K562 (cell line): ENCODE measurements at regions not wholly inside any gene's neighbourhood (a gene's known extent, or its start where the extent isn't known, plus 50 kb on each side); places are given as distances from the start of the nearest gene placed in this dataset.

ENCODE experiments used
- ATAC-seq: fragments of 200-7000 bp; cut with Tn5 transposase; 3 replicates; pipeline ENCODE4 v1.9.1; 2020; ENCODE audit warnings: moderate library complexity
- BruUV-seq: library from RNA; stranded (reverse); fragments of 400-500 nt; replicated peaks from 2 replicates; lab custom pipeline; 2021; lab: Mats Ljungman, UMichigan
- CTCF ChIA-PET: fragments of 300-600 bp; formaldehyde crosslinking; extraction: SDS; loops from one replicate; lab custom pipeline; 2021; ENCODE audit warnings: low intra/inter-chr PET ratio; lab: Yijun Ruan, JAX
- POLR2A ChIA-PET: fragments of 300-600, 350-650 bp; sonication (Branson Sonifier 250); formaldehyde crosslinking; extraction: SDS; loops from one replicate; lab custom pipeline; 2021; ENCODE audit warnings: antibody characterized with exemption, inconsistent platforms; lab: Yijun Ruan, JAX
- DNase-seq, 4 experiments: peaks; one replicate each; pipeline versions ENCODE4 v3.0.0 to v3.0.0-alpha.2; 2011 to 2018; ENCODE audit warnings: low spot score in 3 of 4, mixed read lengths in 3 of 4; ENCODE audit errors: extremely low read depth in 1 of 4
- FAIRE-seq: peaks from 2 replicates; lab custom pipeline; 2011; peaks lifted over from hg19 to GRCh38; lab: Jason Lieb, UNC
- H2AFZ ChIP-seq: 2 replicates; pipeline ENCODE4 v1.6.0; 2011; ENCODE audit warnings: low read depth, low read length, control low read depth, inconsistent platforms
- H3K27ac ChIP-seq: fragments of 200-600 bp; 3 replicates; pipeline ENCODE4 v1.8.0; 2011; ENCODE audit warnings: low read depth, mild to moderate bottlenecking, control low read depth, inconsistent platforms, low read length, moderate library complexity, mixed read lengths; ENCODE audit errors: extremely low read depth
- H3K27me3 ChIP-seq, 2 experiments: fragments of 300-600 bp in 1 of 2; 2 replicates in 1 of 2; 3 replicates in 1 of 2; pipeline versions ENCODE4 v1.6.0 to v1.8.0; 2011; ENCODE audit warnings: inconsistent platforms in 2 of 2, low read length in 2 of 2, mild to moderate bottlenecking in 1 of 2, mixed read lengths in 1 of 2, moderate library complexity in 1 of 2; ENCODE audit not compliant: control insufficient read depth in 2 of 2, insufficient read depth in 2 of 2
- H3K36me3 ChIP-seq: fragments of 300-600 bp; 3 replicates; pipeline ENCODE4 v1.8.0; 2011; ENCODE audit warnings: mild to moderate bottlenecking, low read length, inconsistent platforms; ENCODE audit not compliant: control insufficient read depth, insufficient read depth
- H3K4me1 ChIP-seq, 2 experiments: fragments of 200-600 bp in 1 of 2; replicated peaks in 1 of 2; 2 replicates in 1 of 2; 3 replicates in 1 of 2; pipeline versions ENCODE4 v1.5.1 to v1.8.0; 2011; ENCODE audit warnings: inconsistent platforms in 2 of 2, low read length in 2 of 2, mild to moderate bottlenecking in 1 of 2, mixed read lengths in 1 of 2, moderate library complexity in 1 of 2; ENCODE audit not compliant: control insufficient read depth in 2 of 2, insufficient read depth in 2 of 2
- H3K4me2 ChIP-seq: 2 replicates; pipeline ENCODE4 v1.6.1; 2011; ENCODE audit warnings: low read length, control low read depth, inconsistent platforms, mixed read lengths; ENCODE audit not compliant: insufficient read depth
- H3K4me3 ChIP-seq: fragments of 200-600 bp; sonication (generic), shearing (Covaris generic); 2 replicates; pipeline ENCODE4 v1.5.1; 2016; ENCODE audit warnings: control low read depth, inconsistent platforms
- H3K79me2 ChIP-seq: fragments of 200-600 bp; 3 replicates; pipeline ENCODE4 v1.8.0; 2011; ENCODE audit warnings: low read length, inconsistent platforms; ENCODE audit not compliant: control insufficient read depth, insufficient read depth
- H3K9ac ChIP-seq, 2 experiments: 2 replicates each; pipeline versions ENCODE4 v1.6.0 to v1.6.1; 2011; ENCODE audit warnings: low read depth in 2 of 2, low read length in 2 of 2, control low read depth in 1 of 2, inconsistent platforms in 1 of 2, mild to moderate bottlenecking in 1 of 2, mixed read lengths in 1 of 2; ENCODE audit not compliant: insufficient read depth in 1 of 2
- H3K9me1 ChIP-seq: one replicate; pipeline ENCODE4 v1.6.0; 2011; ENCODE audit warnings: inconsistent platforms, mild to moderate bottlenecking, low read length, moderate library complexity; ENCODE audit not compliant: control insufficient read depth, insufficient read depth
- H3K9me3 ChIP-seq: replicated peaks from 2 replicates; pipeline ENCODE4 v1.5.1; 2011; ENCODE audit warnings: low read depth, low read length, inconsistent platforms; ENCODE audit not compliant: control insufficient read depth, insufficient read depth
- H4K20me1 ChIP-seq: replicated peaks from 2 replicates; pipeline ENCODE4 v1.6.1; 2011; ENCODE audit warnings: low read length, inconsistent platforms, mixed read lengths; ENCODE audit not compliant: control insufficient read depth, insufficient read depth
- MEIS2 ChIP-seq: fragments of 450-650 bp; IDR thresholded peaks from 2 replicates; pipeline ENCODE4 v1.6.1; 2014; ENCODE audit warnings: mild to moderate bottlenecking; ENCODE audit not compliant: partially characterized antibody
- SNIP1 ChIP-seq: fragments of 450-650 bp; IDR thresholded peaks from 2 replicates; pipeline ENCODE4 v1.7.1; 2017; ENCODE audit warnings: low read depth, mild to moderate bottlenecking
- ZNF134 ChIP-seq: fragments of 250-450 bp; sonication (Bioruptor Pico); conservative IDR thresholded peaks from 2 replicates; pipeline ENCODE4 v1.4.0; 2020
- WGBS: fragments of 100-300 bp; shearing (Covaris generic); methylation state at CpG from one replicate; pipeline ENCODE4 v1.1.6; 2016; ENCODE audit warnings: low coverage, mixed read lengths; ENCODE audit not compliant: insufficient coverage; ENCODE audit errors: missing lambda C conversion rate; 5-methylcytosine and 5-hydroxymethylcytosine counted together
- in situ Hi-C: fragments of 300-500 bp; cut with MboI; formaldehyde crosslinking; loops from 4 replicates; pipeline ENCODE4 v1.15.0; 2018; ENCODE audit warnings: inconsistent platforms, mixed read lengths
- intact Hi-C: fragments of 100-400 bp; cut with micrococcal nuclease; formaldehyde crosslinking; loops from 2 replicates; pipeline ENCODE4 v1.14.2; 2022
- TF ChIP-seq, protein P1 (sequence below), 2 experiments: IDR thresholded peaks in 1 of 2; conservative IDR thresholded peaks in 1 of 2; 2 replicates each; pipeline ENCODE4 v1.6.1; 2016; ENCODE audit warnings: low read depth in 2 of 2, mild to moderate bottlenecking in 1 of 2, missing compliant biosample characterization in 1 of 2, missing genetic modification characterization in 1 of 2, moderate library complexity in 1 of 2

DNA sequence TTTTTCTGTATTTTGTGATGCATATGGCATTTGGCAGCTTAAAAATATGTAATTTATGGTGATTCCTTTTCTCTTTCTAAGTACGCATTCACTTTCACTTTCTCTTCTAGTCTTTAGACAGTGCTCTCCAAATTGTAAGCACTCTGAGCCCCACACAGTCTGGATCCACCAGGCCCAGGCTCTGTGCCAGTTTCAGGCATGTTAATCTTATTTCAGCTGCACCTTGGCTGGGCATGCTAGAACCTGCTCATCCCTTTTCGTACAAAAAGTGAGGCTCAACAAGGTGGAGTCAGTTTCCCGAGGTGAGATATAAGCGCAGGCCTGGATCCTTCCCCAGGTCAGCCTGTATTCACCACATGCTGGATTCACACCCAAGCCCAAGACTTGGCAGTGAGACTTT is 203.9 kb downstream of the MTX2 start:
- 0% methylated on average over 4 of the region's 4 CpGs for WGBS
- Histone ChIP-seq H3K4me1 (no peaks in the 10 kb centered on the region), H2AFZ (no peak overlapping the region; the same call in 1 of the 2 replicates), H3K27ac (no peak overlapping the region), H3K9ac (no peak overlapping the region), H3K27me3 (peaks cover 0 to 12% of the 10 kb centered on the region in 2 experiments; a peak in 1 of 5 replicates), H3K79me2 (no peaks in the 10 kb centered on the region), H3K4me3 (no peak overlapping the region), H4K20me1 (no peaks in the 10 kb centered on the region), H3K9me1 (no peaks in the 10 kb centered on the region), H3K4me2 (no peak overlapping the region), H3K36me3 (no peaks in the 10 kb centered on the region), H3K9me3 (no peaks in the 10 kb centered on the region)
- CTCF ChIA-PET: no interaction called here
- BruUV-seq: no TSS peak
- intact Hi-C loops: no loop called here
- peak; percentile 68 for TF ChIP-seq ZNF134 (CRISPR knock-in tag)
- TF ChIP-seq MEIS2: peak; percentile 30
- TF ChIP-seq, protein P1, sequence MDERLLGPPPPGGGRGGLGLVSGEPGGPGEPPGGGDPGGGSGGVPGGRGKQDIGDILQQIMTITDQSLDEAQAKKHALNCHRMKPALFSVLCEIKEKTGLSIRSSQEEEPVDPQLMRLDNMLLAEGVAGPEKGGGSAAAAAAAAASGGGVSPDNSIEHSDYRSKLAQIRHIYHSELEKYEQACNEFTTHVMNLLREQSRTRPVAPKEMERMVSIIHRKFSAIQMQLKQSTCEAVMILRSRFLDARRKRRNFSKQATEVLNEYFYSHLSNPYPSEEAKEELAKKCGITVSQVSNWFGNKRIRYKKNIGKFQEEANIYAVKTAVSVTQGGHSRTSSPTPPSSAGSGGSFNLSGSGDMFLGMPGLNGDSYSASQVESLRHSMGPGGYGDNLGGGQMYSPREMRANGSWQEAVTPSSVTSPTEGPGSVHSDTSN (CRISPR knock-in tag; IDR thresholded peaks at IDR 0.05; ENCODE audit: low read depth): no peak
- TF ChIP-seq, protein P1 (tag; conservative IDR thresholded peaks at IDR 0.05; ENCODE audit: low read depth): peak; percentile 71; the same call in 1 of the 2 replicates
- TF ChIP-seq SNIP1: no peak
- no peak for ATAC-seq
- POLR2A ChIA-PET: interaction anchor here (0.8 to 1.0 kb wide), 2 partner anchors 25 to 81 kb away, joined by 3 to 4 read pairs; no protein-coding TSS in a partner anchor
- FAIRE-seq: no peak
- in situ Hi-C loops: no loop called here
- no peak for DNase-seq
